GM23248 (cell line): ENCODE measurements at regions not wholly inside any gene's neighbourhood (a gene's known extent, or its start where the extent isn't known, plus 50 kb on each side); places are given as distances from the start of the nearest gene placed in this dataset.

ENCODE experiments used
- EZH2 ChIP-seq: fragments of 200-600 bp; sonication (generic); IDR thresholded peaks from 2 replicates; pipeline ENCODE4 v1.6.1; 2018; ENCODE audit warnings: antibody characterized with exemption, mild to moderate bottlenecking; ENCODE audit not compliant: insufficient read depth, poor library complexity, severe bottlenecking
- EZH2phosphoT487 ChIP-seq: fragments of 200-600 bp; sonication (generic); IDR thresholded peaks from 2 replicates; pipeline ENCODE4 v1.6.1; 2018; ENCODE audit warnings: antibody characterized with exemption, moderate library complexity, mild to moderate bottlenecking, low read depth; ENCODE audit not compliant: insufficient read depth

DNA sequence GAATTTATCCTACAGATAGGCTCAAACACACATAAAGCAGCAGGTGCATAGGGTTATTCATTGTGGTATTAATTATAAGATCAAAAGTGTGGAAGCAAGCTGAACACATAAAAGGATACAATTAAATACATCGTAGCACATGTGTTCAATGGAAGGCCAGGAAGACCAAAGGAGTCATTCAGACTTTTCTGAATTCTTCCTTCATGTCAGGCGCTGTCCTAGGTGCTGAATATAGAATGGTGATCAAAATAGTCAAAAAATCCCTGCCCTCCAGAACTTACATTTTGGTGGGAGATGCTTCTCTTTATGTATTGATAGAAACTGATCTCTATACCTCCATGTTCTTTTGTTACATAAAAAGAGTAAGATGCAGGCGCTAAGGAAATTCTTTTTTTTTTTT lies 439.0 kb upstream of the ASIC2 start:
- TF ChIP-seq EZH2phosphoT487 (no peak), EZH2 (no peak)
